CD14-positive monocyte (primary cell): ENCODE measurements at regions not wholly inside any gene's neighbourhood (a gene's known extent, or its start where the extent isn't known, plus 50 kb on each side); places are given as distances from the start of the nearest gene placed in this dataset.

Experiments used
- DNase-seq, 3 donors: peaks; one replicate each; pipeline ENCODE4 v3.0.0-alpha.2; 2011 to 2022
- H2AFZ ChIP-seq: 2 replicates; pipeline ENCODE4 v1.6.0; 2012; ENCODE audit warnings: mild to moderate bottlenecking, low read depth, low read length, inconsistent platforms; ENCODE audit not compliant: insufficient read depth, poor library complexity, severe bottlenecking
- H3K27ac ChIP-seq, 2 donors: 1 replicate in 1 of 2; 2 replicates in 1 of 2; pipeline ENCODE4 v1.5.1; 2012 to 2013; ENCODE audit warnings: low read length in 2 of 2, control low read depth in 1 of 2, inconsistent platforms in 1 of 2, low read depth in 1 of 2, mild to moderate bottlenecking in 1 of 2
- H3K27me3 ChIP-seq, 2 donors: one replicate each; pipeline versions ENCODE4 v1.6.0 to v1.6.1; 2011 to 2013; ENCODE audit warnings: low read length in 2 of 2; ENCODE audit not compliant: control insufficient read depth in 2 of 2, insufficient read depth in 2 of 2
- H3K36me3 ChIP-seq, 2 donors: replicated peaks in 1 of 2; 1 replicate in 1 of 2; 2 replicates in 1 of 2; pipeline versions ENCODE4 v1.5.1 to v1.6.1; 2012 to 2013; ENCODE audit warnings: low read length in 2 of 2, control low read depth in 1 of 2, inconsistent platforms in 1 of 2, mild to moderate bottlenecking in 1 of 2; ENCODE audit not compliant: insufficient read depth in 2 of 2, control insufficient read depth in 1 of 2
- H3K4me1 ChIP-seq, 2 donors: 1 replicate in 1 of 2; 2 replicates in 1 of 2; pipeline versions ENCODE4 v1.5.1 to v1.6.1; 2012 to 2013; ENCODE audit warnings: low read length in 2 of 2, control low read depth in 1 of 2, inconsistent platforms in 1 of 2, mild to moderate bottlenecking in 1 of 2, moderate library complexity in 1 of 2; ENCODE audit not compliant: insufficient read depth in 2 of 2, control insufficient read depth in 1 of 2
- H3K4me2 ChIP-seq: replicated peaks from 2 replicates; pipeline ENCODE3; 2012; ENCODE audit warnings: low read length, moderate library complexity, mild to moderate bottlenecking; ENCODE audit not compliant: poor library complexity, severe bottlenecking; ENCODE audit errors: extremely low read depth
- H3K4me3 ChIP-seq, 3 experiments: fragments of 200-600 bp in 1 of 3; sonication (generic) in 1 of 3; replicated peaks in 1 of 3; 1 replicate in 2 of 3; 2 replicates in 1 of 3; pipeline ENCODE4 v1.5.1; 2011 to 2013; ENCODE audit warnings: low read length in 3 of 3, mild to moderate bottlenecking in 3 of 3, control low read depth in 2 of 3, low read depth in 2 of 3, inconsistent platforms in 1 of 3, moderate library complexity in 1 of 3
- H3K79me2 ChIP-seq: 2 replicates; pipeline ENCODE4 v1.6.0; 2012; ENCODE audit warnings: mild to moderate bottlenecking, control low read depth, inconsistent platforms, low read length, moderate library complexity; ENCODE audit not compliant: insufficient read depth
- H3K9ac ChIP-seq: 2 replicates; pipeline ENCODE4 v1.6.0; 2017; ENCODE audit warnings: low read length, mild to moderate bottlenecking; ENCODE audit not compliant: insufficient read depth, poor library complexity, severe bottlenecking
- H3K9me3 ChIP-seq, 2 donors: replicated peaks in 1 of 2; 1 replicate in 1 of 2; 2 replicates in 1 of 2; pipeline versions ENCODE4 v1.5.1 to v1.6.1; 2012 to 2013; ENCODE audit warnings: low read length in 2 of 2, control low read depth in 1 of 2; ENCODE audit not compliant: control insufficient read depth in 1 of 2, insufficient read depth in 1 of 2
- H4K20me1 ChIP-seq: 2 replicates; pipeline ENCODE4 v1.6.0; 2012; ENCODE audit warnings: mild to moderate bottlenecking, low read length, control low read depth, moderate library complexity; ENCODE audit not compliant: insufficient read depth
- H3K27ac Mint-ChIP-seq, 7 donors: one replicate each; pipeline ENCODE4 v1.8.0; 2020; ENCODE audit warnings: mild to moderate bottlenecking in 7 of 7, mixed read lengths in 7 of 7, moderate library complexity in 6 of 7, inconsistent platforms in 2 of 7
- H3K27me3 Mint-ChIP-seq, 3 donors: one replicate each; pipeline ENCODE4 v1.8.0; 2021 to 2022; ENCODE audit warnings: low read depth in 3 of 3, mild to moderate bottlenecking in 3 of 3, mixed read lengths in 3 of 3, moderate library complexity in 3 of 3, inconsistent platforms in 1 of 3
- H3K36me3 Mint-ChIP-seq, 2 donors: one replicate each; pipeline ENCODE4 v1.8.0; 2020; ENCODE audit warnings: mixed read lengths in 2 of 2, inconsistent platforms in 1 of 2, mild to moderate bottlenecking in 1 of 2
- H3K4me1 Mint-ChIP-seq: one replicate; pipeline ENCODE4 v1.8.0; 2020; ENCODE audit warnings: mild to moderate bottlenecking, mixed read lengths
- H3K4me3 Mint-ChIP-seq, 2 donors: one replicate each; pipeline ENCODE4 v1.8.0; 2020; ENCODE audit warnings: mild to moderate bottlenecking in 2 of 2, mixed read lengths in 2 of 2, moderate library complexity in 1 of 2
- H3K9me3 Mint-ChIP-seq, 7 donors: one replicate each; pipeline ENCODE4 v1.8.0; 2020 to 2022; ENCODE audit warnings: mixed read lengths in 7 of 7, mild to moderate bottlenecking in 6 of 7, moderate library complexity in 6 of 7, inconsistent platforms in 2 of 7
- CTCF ChIP-seq: fragments of 200-600 bp; IDR thresholded peaks from one replicate; pipeline ENCODE4 v1.8.0; 2022; ENCODE audit warnings: antibody characterized with exemption, mild to moderate bottlenecking
- WGBS: methylation state at CpG from one replicate; pipeline ENCODE4 v1.1.5; 2013; ENCODE audit warnings: missing lambda C conversion rate; ENCODE audit not compliant: insufficient coverage; 5-methylcytosine and 5-hydroxymethylcytosine counted together
- intact Hi-C, 2 donors: fragments of 100-400 bp; cut with micrococcal nuclease; formaldehyde crosslinking; loops; one replicate each; pipeline versions ENCODE4 v1.15.0 to v1.15.1; 2023

- DNase-seq = no peak
- no peaks in the 10 kb centered on the region for H3K27me3 ChIP-seq
- H3K79me2 ChIP-seq = no peaks in the 10 kb centered on the region
- H3K9ac ChIP-seq = no peak overlapping the region
- peaks cover 0 to 3% (median 2%) of the 10 kb centered on the region in 7 donors for H3K9me3 Mint-ChIP-seq
- H3K27ac Mint-ChIP-seq = peak overlapping the region in 1 of 7 donors; percentile 14
- no peak overlapping the region for H3K4me3 ChIP-seq
- H3K4me2 ChIP-seq = no peak overlapping the region
- H3K27me3 Mint-ChIP-seq = peaks cover 2 to 5% (median 4%) of the 10 kb centered on the region in 3 donors
- peaks cover 0 to 3% of the 10 kb centered on the region in 2 donors for H3K4me1 ChIP-seq
- H4K20me1 ChIP-seq = no peaks in the 10 kb centered on the region
- no peaks in the 10 kb centered on the region for H3K36me3 Mint-ChIP-seq
- 0% methylated on average over 2 of the region's 4 CpGs for WGBS
- no peak for TF ChIP-seq CTCF
- no peak overlapping the region for H2AFZ ChIP-seq
- H3K4me1 Mint-ChIP-seq = peaks cover 2% of the 10 kb centered on the region
- intact Hi-C loops = no loop called here
- no peak overlapping the region for H3K4me3 Mint-ChIP-seq
- no peaks in the 10 kb centered on the region for H3K9me3 ChIP-seq
- H3K27ac ChIP-seq = no peak overlapping the region
- no peaks in the 10 kb centered on the region for H3K36me3 ChIP-seq
Measured at GRCh38 chr1:232172563-232172962, 457.4 kb downstream of the SIPA1L2 start.

- Histone ChIP-seq H3K79me2 (no peaks in the 10 kb centered on the region), H3K9me3 (no peaks in the 10 kb centered on the region), H2AFZ (no peak overlapping the region), H3K27ac (no peak overlapping the region), H3K4me1 (peaks cover 0 to 3% of the 10 kb centered on the region in 2 donors), H3K4me2 (no peak overlapping the region), H3K27me3 (no peaks in the 10 kb centered on the region), H4K20me1 (no peaks in the 10 kb centered on the region), H3K9ac (no peak overlapping the region), H3K4me3 (no peak overlapping the region), H3K36me3 (no peaks in the 10 kb centered on the region)
- H3K4me3 Mint-ChIP-seq = no peak overlapping the region
- DNase-seq = no peak
- intact Hi-C loops = no loop called here
- no peak overlapping the region for H3K27ac Mint-ChIP-seq
- H3K27me3 Mint-ChIP-seq = peaks cover 2 to 5% (median 4%) of the 10 kb centered on the region in 3 donors
- H3K4me1 Mint-ChIP-seq = peaks cover 2% of the 10 kb centered on the region
- TF ChIP-seq CTCF = no peak
- no CpG with 5 or more reads among the region's 1 CpG for WGBS
- H3K36me3 Mint-ChIP-seq = no peaks in the 10 kb centered on the region
- peaks cover 0 to 4% (median 2%) of the 10 kb centered on the region in 7 donors for H3K9me3 Mint-ChIP-seq
Measured at GRCh38 chr1:232170909-232171308, 459.0 kb downstream of the SIPA1L2 start.
